Stimulated activated naive CD8-positive, alpha-beta T cell treated with anti-CD3 and anti-CD28 coated beads, Interleukin-15, Interleukin-2, amounts not matched to agents 100 U/mL and 50 U/mL, for 24 hours (primary cell): ENCODE measurements at regions not wholly inside any gene's neighbourhood (a gene's known extent, or its start where the extent isn't known, plus 50 kb on each side); places are given as distances from the start of the nearest gene placed in this dataset.
"Not testable (repeated sequence)": the region's sequence is repeated elsewhere in the genome, so short reads cannot be mapped to it uniquely, and the experiment has no call there.

Experiments used
- ATAC-seq: fragments of 150-1000 bp; cut with Tn5 transposase; one replicate; pipeline ENCODE4 v1.10.0; 2021
- DNase-seq: peaks from one replicate; pipeline ENCODE4 v3.0.0; 2021

DNA sequence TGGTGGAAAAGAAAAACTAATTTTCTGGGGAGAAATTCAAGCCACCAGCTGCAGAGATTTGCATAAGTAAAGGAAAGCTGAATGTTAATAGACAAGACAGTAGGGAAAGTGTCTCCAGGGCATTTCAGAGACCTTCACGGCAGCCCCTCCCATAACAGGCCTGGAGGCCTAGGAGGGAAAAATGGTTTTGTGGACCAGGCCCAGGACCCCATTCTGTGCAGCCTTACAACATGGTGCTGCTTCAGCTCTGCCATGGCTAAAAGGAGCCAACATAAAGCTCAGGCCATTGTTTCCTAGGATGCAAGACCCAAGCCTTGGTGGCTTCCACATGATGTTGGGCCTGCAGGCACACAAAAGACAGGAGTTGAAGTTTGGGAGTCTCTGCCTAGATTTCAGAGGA is 697.1 kb downstream of the SOCS6 start:
- DNase-seq (no peak), ATAC-seq (no peak)

GRCh38 chr18:70982292-70982691 is 693.4 kb downstream of the SOCS6 start:
- DNase-seq (no peak), ATAC-seq (no peak)

GRCh38 chr18:70981400-70982140 is 692.7 kb downstream of the SOCS6 start:
- ATAC-seq (no peak), DNase-seq (no peak)

- no peak for ATAC-seq
- DNase-seq = no peak
Observed at GRCh38 chr18:70973626-70974025, 684.8 kb downstream of the SOCS6 start.

- no peak for ATAC-seq
- no peak for DNase-seq
Observed at GRCh38 chr18:70966419-70966818, 677.6 kb downstream of the SOCS6 start.

- ATAC-seq = no peak
- no peak for DNase-seq
Observed at GRCh38 chr18:70961939-70962338, 673.1 kb downstream of the SOCS6 start.

DNA sequence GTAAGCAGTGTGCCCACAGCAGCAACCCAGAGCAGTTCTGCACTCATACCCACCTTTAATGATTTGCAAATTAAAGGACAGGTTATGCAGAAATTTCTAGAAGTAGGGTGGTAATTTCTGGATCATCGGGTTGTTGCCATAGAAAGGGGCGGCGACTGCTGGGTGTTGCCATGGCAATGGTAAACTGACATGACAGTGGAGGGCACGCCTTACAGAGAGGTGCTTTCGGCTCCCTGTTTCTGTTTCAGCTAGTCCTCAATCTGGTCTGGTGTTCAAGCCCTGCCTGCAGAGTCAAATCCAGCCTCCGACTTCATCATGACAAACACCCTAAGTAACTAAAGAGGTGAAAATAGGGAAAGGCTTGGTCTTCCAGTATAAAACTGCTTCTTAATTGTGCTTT is 667.7 kb downstream of the SOCS6 start:
- no peak for ATAC-seq
- DNase-seq = no peak

- ATAC-seq (no peak), DNase-seq (no peak)
Observed at GRCh38 chr18:70936160-70936559, 647.3 kb downstream of the SOCS6 start.

GRCh38 chr18:70931942-70932814 is 643.3 kb downstream of the SOCS6 start:
- no peak for DNase-seq
- ATAC-seq = no peak

DNA sequence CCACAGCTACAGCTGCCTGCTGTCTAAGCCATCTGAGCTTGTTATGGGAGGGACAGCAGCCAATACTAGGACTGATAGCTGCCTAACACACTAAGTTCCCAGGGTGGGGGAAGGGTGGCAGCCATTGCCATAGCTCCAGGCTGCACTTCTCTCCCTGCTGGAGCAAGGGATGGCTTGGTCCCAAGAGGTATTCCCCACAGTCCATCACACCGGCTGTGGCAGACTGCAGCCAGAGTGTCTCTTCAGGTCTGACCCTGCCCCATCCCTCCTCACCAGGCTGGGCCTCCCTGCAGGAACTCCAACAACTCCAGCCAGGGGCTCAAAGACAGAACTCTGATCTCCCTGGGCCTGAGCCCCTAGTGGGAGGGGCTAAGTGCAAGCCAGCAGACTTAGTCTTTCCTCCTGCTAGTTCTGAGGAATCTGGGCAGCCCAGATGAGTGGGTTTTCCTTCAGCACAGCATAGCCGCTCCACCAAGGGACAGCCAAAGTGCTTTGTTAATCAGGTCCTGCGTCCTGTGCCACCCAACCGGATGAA is 632.1 kb downstream of the SOCS6 start:
- ATAC-seq (no peak), DNase-seq (no peak)

DNA sequence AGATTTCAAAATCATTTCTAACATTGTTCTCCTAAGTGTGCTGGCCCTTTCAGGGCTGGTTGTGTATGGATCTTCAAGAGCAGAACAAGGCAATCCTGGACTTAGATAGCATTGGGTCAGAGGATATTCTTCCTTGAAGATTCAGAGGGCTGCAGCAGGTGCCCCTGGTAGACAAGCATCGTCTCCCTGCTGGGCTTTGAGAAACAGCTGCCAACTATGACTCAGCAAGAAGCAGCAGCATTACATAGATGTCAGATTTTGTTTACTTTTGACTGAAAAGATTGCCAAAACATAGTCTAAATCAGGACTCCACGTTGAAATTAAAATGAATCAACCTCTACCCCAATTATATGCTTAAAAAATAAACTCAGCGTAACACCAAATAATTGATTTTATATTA is 618.8 kb downstream of the SOCS6 start:
- DNase-seq = no peak
- ATAC-seq = no peak

DNA sequence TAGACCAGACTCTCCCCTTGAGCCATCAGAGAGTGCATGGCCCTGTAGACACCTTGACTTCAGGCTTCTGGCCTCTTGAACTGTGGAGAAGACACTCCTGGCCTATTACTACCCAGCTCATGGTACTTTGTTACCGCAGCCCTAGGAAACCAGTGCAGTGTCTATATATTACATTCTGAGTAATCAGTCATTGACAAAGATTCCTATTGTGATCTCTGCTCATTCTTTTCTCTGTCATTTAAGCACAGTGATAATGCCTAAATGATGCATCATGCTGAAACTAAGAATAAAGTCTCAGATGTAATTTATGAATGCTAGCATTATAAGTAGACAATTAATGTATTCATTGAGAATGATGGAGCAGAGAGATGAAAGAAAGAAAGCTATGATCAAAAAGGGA is 603.5 kb downstream of the SOCS6 start:
- ATAC-seq (no peak), DNase-seq (no peak)

DNA sequence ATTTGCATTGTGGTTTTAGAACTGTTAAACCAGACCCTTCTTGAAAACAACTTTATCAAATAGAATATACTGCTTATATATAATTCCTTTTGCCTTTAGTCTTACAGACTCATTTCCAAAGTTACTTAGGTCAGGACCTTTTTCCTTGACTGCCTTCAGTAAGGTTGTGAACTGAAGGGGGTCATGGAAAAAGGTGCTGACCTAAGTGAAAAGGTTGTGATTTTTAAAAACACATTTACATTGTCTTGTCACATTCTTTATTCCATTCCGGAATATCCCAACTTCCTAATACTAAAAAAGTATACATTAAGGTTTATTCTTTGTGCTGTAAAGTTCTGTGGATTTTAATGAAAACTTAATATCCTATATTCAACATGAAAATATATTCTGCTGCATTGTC is 581.4 kb downstream of the SOCS6 start:
- ATAC-seq (no peak), DNase-seq (no peak)

GRCh38 chr18:70848329-70848728 is 559.5 kb downstream of the SOCS6 start:
- ATAC-seq (no peak), DNase-seq (no peak)

GRCh38 chr18:70840649-70841048 is 551.8 kb downstream of the SOCS6 start:
- ATAC-seq = no peak
- DNase-seq = no peak

GRCh38 chr18:70827632-70828031 is 538.8 kb downstream of the SOCS6 start:
- no peak for ATAC-seq
- no peak for DNase-seq

GRCh38 chr18:70826571-70826970 is 537.7 kb downstream of the SOCS6 start:
- no peak for ATAC-seq
- no peak for DNase-seq

GRCh38 chr18:70822691-70823090 is 533.8 kb downstream of the SOCS6 start:
- DNase-seq = no peak
- no peak for ATAC-seq

DNA sequence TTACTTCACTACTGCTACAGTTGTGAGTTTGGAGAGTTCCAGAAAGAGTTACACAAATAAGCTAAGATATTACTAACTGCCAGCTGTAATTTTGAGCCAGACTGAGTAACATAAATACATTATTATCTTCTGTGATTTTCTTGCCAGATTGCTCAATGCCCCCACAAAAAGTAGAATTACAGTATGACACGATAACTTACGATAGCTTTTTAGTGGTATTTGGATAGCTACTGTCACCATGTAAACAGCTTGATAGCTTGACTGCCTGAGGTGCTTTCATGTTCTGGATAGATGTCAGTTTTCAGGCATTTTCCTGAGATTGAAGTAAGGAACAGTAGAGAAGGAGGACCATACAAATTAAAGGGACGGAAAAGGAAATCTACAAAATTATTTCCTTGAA is 533.3 kb downstream of the SOCS6 start:
- ATAC-seq (no peak), DNase-seq (no peak)

- ATAC-seq = no peak
- no peak for DNase-seq
Observed at GRCh38 chr18:70808481-70809056, 519.7 kb downstream of the SOCS6 start.

- ATAC-seq (peak; percentile 81), DNase-seq (peak; percentile 61)
Observed at GRCh38 chr18:70781860-70782453, 493.1 kb downstream of the SOCS6 start.

GRCh38 chr18:70766254-70766653 is 477.4 kb downstream of the SOCS6 start:
- not testable (repeated sequence) for DNase-seq, ATAC-seq

DNA sequence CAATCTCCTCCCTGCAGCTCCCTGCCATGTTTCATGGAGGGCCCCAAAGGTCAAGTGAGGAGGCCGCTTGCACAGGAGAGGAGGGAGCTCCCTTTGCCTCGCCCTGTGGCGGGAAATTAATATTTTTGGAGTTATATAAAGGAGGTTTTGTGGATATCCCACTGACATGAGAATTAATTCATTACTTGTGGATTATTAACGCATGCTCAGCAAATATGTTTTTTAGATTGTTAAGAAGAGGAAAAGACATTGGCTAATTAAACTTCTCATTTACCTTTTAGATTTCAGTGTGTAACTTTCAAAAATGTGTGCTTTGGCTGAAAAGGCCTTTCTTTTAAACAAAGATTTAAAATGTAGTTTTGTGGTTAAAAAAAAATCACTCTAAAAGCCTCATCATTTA is 474.0 kb downstream of the SOCS6 start:
- ATAC-seq = no peak
- no peak for DNase-seq
